Epithelial cell of esophagus (primary cell): ENCODE measurements at regions not wholly inside any gene's neighbourhood (a gene's known extent, or its start where the extent isn't known, plus 50 kb on each side); places are given as distances from the start of the nearest gene placed in this dataset.
A peak's percentile ranks its signal among the peaks of the same experiment; 100 is the strongest.
"Not testable (repeated sequence)": the region's sequence is repeated elsewhere in the genome, so short reads cannot be mapped to it uniquely, and the experiment has no call there.

Source experiments
- DNase-seq: peaks from one replicate; pipeline ENCODE4 v3.0.0; 2010; ENCODE audit warnings: low read depth
- H3K4me3 ChIP-seq: 2 replicates; pipeline ENCODE4 v1.5.1; 2011; ENCODE audit warnings: mild to moderate bottlenecking, low read length, control low read depth
- TF ChIP-seq, protein P1 (sequence below): IDR thresholded peaks from 2 replicates; pipeline ENCODE4 v1.5.1; 2011; ENCODE audit warnings: low read depth, mild to moderate bottlenecking, low read length, control low read depth, inconsistent platforms; ENCODE audit not compliant: insufficient read depth; ENCODE audit errors: missing control alignments

DNA sequence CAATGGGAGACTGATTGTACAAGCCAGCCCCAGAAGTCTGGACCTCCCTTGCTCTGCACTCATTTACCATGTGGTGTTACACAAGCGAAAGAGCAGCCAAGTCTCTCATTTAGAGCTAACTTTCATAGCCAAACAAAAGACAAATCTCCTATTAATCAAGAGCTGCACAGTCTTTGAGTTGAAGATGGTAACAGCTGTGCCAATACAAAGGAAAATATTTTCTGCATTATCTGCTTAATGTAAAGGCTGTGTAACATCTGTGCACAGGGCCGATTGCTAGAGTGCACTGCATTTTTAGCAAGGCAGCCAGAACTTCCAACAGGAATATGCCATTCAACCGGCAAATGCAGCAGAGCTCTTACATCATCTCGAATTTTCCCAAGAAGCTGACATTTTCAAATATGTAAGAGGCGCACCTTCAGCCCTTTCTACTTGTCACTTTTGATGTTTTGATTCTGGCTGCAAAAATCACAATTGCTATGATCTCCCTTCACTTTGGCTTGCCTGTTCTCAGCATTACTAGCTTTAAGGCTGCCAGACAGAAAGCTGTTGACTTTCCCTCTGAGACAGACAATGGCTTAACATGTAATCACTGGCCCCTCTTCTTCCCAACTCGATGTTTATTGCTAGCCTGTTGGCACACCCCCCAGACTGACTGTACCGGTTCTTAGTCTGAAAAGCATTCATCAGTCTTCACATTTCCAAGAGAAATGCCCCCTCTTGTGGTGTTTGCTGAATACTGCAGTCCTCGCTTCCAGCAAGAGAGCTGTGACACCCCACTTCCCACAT, 96.9 kb upstream of the TANK start:
- DNase-seq, result peak; percentile 94
- H3K4me3 ChIP-seq, result no peak overlapping the region
- TF ChIP-seq, protein P1, sequence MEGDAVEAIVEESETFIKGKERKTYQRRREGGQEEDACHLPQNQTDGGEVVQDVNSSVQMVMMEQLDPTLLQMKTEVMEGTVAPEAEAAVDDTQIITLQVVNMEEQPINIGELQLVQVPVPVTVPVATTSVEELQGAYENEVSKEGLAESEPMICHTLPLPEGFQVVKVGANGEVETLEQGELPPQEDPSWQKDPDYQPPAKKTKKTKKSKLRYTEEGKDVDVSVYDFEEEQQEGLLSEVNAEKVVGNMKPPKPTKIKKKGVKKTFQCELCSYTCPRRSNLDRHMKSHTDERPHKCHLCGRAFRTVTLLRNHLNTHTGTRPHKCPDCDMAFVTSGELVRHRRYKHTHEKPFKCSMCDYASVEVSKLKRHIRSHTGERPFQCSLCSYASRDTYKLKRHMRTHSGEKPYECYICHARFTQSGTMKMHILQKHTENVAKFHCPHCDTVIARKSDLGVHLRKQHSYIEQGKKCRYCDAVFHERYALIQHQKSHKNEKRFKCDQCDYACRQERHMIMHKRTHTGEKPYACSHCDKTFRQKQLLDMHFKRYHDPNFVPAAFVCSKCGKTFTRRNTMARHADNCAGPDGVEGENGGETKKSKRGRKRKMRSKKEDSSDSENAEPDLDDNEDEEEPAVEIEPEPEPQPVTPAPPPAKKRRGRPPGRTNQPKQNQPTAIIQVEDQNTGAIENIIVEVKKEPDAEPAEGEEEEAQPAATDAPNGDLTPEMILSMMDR, result peak; percentile 95

DNA sequence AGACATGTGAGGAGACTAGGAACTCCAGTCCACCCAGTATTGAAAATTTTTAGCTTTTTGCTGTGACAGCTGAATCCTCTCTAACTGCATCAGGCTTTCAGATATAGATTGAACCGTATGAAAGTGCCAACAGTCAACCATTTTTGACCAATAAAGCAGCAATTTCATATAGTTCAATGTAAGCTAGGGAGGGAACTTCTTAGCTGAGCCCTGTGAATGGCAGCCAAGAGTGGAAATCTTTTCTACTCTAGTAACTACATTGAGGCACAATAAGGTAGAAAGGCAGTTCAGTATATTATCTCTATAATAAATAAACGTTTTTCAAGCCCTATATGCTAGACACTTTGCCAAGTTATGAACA, 96.3 kb upstream of the TANK start:
- no peak for DNase-seq
- TF ChIP-seq, protein P1, result no peak

DNA sequence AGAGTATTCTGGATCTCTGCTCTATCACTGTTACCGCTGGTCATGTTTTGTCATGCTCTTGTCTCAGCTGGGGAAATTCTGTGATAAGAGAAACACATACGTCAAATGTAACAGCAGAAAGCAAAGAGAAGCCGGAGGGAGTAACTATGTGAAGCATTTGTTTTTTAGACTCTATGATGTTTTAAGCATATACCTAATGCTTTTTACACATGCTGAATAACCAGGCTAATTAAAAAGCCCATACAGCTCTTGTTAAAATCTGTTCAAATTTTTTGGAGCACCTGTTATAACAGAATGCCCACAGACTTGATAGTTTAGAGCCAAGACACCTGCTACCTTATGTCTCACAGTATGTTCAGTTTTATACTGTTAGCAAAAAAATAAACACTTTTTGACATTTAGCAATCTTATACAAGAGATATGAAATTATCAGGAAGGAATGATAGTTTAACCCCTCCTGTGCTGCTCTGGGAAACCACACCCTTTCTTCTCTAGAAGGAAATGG, 92.3 kb upstream of the TANK start:
- DNase-seq, result no peak
- no peak overlapping the region for H3K4me3 ChIP-seq
- TF ChIP-seq, protein P1, result no peak

More for the DNA sequence above, 96.3 kb upstream of the TANK start:
- no peak overlapping the region for H3K4me3 ChIP-seq

GRCh38 chr2:161068670-161069069, 91.6 kb upstream of the TANK start:
- peak; percentile 14 for DNase-seq
- TF ChIP-seq, protein P1, result no peak
- H3K4me3 ChIP-seq, result no peak overlapping the region

- no peak overlapping the region for H3K4me3 ChIP-seq
- TF ChIP-seq, protein P1, result no peak
- no peak for DNase-seq
Measured at GRCh38 chr2:161070693-161071479, 89.3 kb upstream of the TANK start.

DNA sequence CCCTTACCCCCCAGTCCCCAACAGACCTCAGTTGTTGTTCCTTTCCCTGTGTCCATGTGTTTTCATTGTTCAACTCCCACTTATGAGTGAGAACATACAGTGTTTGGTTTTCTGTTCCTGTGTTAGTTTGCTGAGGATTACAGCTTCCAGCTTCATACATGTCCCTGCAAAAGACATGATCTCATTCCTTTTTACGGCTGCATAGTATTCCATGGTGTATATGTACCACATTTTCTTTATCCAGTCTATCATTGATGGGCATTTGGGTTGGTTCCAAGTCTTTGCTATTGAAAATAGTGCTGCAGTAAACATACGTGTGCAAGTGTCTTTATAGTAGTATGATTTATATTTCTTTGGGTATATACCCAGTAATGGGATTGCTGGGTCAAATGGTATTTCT, 87.8 kb upstream of the TANK start:
- DNase-seq, H3K4me3 ChIP-seq: not testable (repeated sequence)

- H3K4me3 ChIP-seq, result no peak overlapping the region
- no peak for DNase-seq
- TF ChIP-seq, protein P1, result no peak
Measured at GRCh38 chr2:161075701-161076100, 84.5 kb upstream of the TANK start.
